Body of pancreas (tissue), 4 donors: ENCODE measurements at regions not wholly inside any gene's neighbourhood (a gene's known extent, or its start where the extent isn't known, plus 50 kb on each side); places are given as distances from the start of the nearest gene placed in this dataset.

Experiments
- POLR2A ChIP-seq, 3 donors: fragments of 450-650 bp; IDR thresholded peaks; one replicate each; pipeline ENCODE4 v1.6.1; 2016; ENCODE audit warnings: antibody characterized with exemption in 3 of 3, mild to moderate bottlenecking in 2 of 3
- TF ChIP-seq, protein P1 (sequence below), 7 experiments: fragments of 450-650 bp in 4 of 7; fragments of 200-600 bp in 3 of 7; sonication (generic) in 3 of 7; IDR thresholded peaks; one replicate each; pipeline ENCODE4 v1.5.1; 2016 to 2019; ENCODE audit warnings: antibody characterized with exemption in 7 of 7

DNA sequence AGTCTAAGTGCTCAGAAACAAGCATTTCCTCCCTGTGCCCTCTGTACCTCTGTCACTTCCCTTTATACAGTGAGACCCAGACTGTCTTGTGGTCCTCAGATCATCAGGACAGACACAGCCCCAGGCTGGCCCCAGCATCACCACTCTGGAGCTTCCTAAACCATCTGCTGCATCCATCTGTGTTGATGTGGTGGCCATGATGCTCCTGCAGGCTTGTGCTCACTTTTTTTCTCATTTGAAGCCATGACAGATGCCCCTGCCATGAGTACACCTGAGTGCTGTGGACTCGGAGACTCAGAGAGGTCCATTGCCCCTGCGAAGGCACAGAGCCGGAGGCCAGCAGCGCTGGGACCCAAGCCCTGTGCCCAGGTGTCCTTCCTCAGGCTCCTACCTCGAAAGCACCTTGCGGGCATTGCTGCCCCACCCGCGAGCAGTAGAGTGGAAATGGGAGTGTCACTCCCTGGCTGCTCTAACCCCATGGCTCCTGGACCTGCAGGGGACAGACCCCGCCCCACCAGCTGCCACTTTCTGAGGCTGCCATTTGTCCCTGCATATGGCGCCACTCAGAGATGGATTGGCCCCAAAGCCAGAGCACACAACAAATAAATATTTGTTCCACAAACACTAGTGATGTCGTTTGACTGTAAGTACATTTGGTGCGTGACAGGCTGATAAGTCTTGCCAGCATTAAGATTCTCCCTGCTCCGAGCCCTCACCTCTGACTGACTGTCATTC, 593.5 kb downstream of the TBC1D22A start:
- TF ChIP-seq, protein P1, sequence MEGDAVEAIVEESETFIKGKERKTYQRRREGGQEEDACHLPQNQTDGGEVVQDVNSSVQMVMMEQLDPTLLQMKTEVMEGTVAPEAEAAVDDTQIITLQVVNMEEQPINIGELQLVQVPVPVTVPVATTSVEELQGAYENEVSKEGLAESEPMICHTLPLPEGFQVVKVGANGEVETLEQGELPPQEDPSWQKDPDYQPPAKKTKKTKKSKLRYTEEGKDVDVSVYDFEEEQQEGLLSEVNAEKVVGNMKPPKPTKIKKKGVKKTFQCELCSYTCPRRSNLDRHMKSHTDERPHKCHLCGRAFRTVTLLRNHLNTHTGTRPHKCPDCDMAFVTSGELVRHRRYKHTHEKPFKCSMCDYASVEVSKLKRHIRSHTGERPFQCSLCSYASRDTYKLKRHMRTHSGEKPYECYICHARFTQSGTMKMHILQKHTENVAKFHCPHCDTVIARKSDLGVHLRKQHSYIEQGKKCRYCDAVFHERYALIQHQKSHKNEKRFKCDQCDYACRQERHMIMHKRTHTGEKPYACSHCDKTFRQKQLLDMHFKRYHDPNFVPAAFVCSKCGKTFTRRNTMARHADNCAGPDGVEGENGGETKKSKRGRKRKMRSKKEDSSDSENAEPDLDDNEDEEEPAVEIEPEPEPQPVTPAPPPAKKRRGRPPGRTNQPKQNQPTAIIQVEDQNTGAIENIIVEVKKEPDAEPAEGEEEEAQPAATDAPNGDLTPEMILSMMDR (IDR thresholded peaks at IDR 0.05), result no peak
- TF ChIP-seq POLR2A (IDR thresholded peaks at IDR 0.05), result no peak
